Hematopoietic multipotent progenitor cell treated with erythropoietin and hydrocortisone succinate and interleukin-3 and kit ligand, for 8 days (in vitro differentiated cells): ENCODE measurements at regions not wholly inside any gene's neighbourhood (a gene's known extent, or its start where the extent isn't known, plus 50 kb on each side); places are given as distances from the start of the nearest gene placed in this dataset.
A peak's percentile ranks its signal among the peaks of the same experiment; 100 is the strongest.

Source experiments
- DNase-seq: peaks from one replicate; pipeline ENCODE4 v3.0.0-alpha.2; 2015

- no peak for DNase-seq
Observed at GRCh38 chr3:18813300-18813699, 335.0 kb upstream of the KCNH8 start.

- DNase-seq = peak; percentile 37
Observed at GRCh38 chr3:18812316-18812715, 336.0 kb upstream of the KCNH8 start.

GRCh38 chr3:18810306-18810661 is 338.0 kb upstream of the KCNH8 start:
- DNase-seq = no peak

- DNase-seq = no peak
Observed at GRCh38 chr3:18809640-18810305, 338.5 kb upstream of the KCNH8 start.

- DNase-seq = no peak
Observed at GRCh38 chr3:18808429-18808828, 339.9 kb upstream of the KCNH8 start.

GRCh38 chr3:18807593-18807992 is 340.7 kb upstream of the KCNH8 start:
- DNase-seq = no peak

- no peak for DNase-seq
Observed at GRCh38 chr3:18806633-18807032, 341.7 kb upstream of the KCNH8 start.

- no peak for DNase-seq
Observed at GRCh38 chr3:18797378-18797777, 350.9 kb upstream of the KCNH8 start.

GRCh38 chr3:18795078-18795477 is 353.2 kb upstream of the KCNH8 start:
- DNase-seq = no peak

- no peak for DNase-seq
Observed at GRCh38 chr3:18791752-18792151, 356.6 kb upstream of the KCNH8 start.

GRCh38 chr3:18791182-18791581 is 357.1 kb upstream of the KCNH8 start:
- no peak for DNase-seq

GRCh38 chr3:18790384-18790783 is 357.9 kb upstream of the KCNH8 start:
- DNase-seq = no peak

- no peak for DNase-seq
Observed at GRCh38 chr3:18789734-18790133, 358.6 kb upstream of the KCNH8 start.

- peak; percentile 19 for DNase-seq
Observed at GRCh38 chr3:18787441-18787840, 360.9 kb upstream of the KCNH8 start.

GRCh38 chr3:18786650-18787323 is 361.5 kb upstream of the KCNH8 start:
- no peak for DNase-seq

- no peak for DNase-seq
Observed at GRCh38 chr3:18782191-18782590, 357.1 kb upstream of the SATB1 start.

- DNase-seq = no peak
Observed at GRCh38 chr3:18780959-18781358, 355.8 kb upstream of the SATB1 start.

- no peak for DNase-seq
Observed at GRCh38 chr3:18779704-18780103, 354.6 kb upstream of the SATB1 start.

GRCh38 chr3:18778598-18778997 is 353.5 kb upstream of the SATB1 start:
- DNase-seq = no peak

GRCh38 chr3:18778094-18778493 is 353.0 kb upstream of the SATB1 start:
- no peak for DNase-seq

- DNase-seq = no peak
Observed at GRCh38 chr3:18775501-18775900, 350.4 kb upstream of the SATB1 start.

- no peak for DNase-seq
Observed at GRCh38 chr3:18774319-18775088, 349.4 kb upstream of the SATB1 start.

GRCh38 chr3:18772699-18773305 is 347.7 kb upstream of the SATB1 start:
- no peak for DNase-seq

- no peak for DNase-seq
Observed at GRCh38 chr3:18771931-18772330, 346.8 kb upstream of the SATB1 start.
